ENCODE measurements at regions not wholly inside any gene's neighbourhood (a gene's known extent, or its start where the extent isn't known, plus 50 kb on each side); places are given as distances from the start of the nearest gene placed in this dataset.

DNA sequence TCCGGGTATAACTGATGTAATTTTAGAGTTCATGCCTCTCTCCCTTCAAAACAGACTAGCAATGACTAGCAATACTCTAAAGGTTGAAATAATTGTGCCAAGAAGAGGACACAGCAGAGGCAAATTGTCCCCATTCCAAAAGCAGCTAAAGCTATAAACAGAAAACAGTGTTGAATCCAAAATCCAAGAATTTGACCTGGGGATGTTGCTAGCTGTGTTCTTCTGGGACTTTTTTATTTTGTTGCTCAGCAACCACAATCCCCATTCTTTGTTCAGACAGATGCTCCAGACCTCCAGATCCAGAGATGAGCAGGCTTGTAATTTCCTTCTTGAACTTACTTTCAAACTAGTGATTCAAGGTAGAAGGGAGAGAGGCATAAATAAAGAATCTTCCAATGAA lies 191.5 kb downstream of the FOXB1 start:
- H3K4me1 ChIP-seq (ENCODE audit: control insufficient read depth, insufficient read depth, low read length), result no peaks in the 10 kb centered on the region
- ATAC-seq (no peak), FAIRE-seq (no peak), DNase-seq (ENCODE audit: low read depth, low spot score) (no peak)
- intact Hi-C loops (cut with micrococcal nuclease; ENCODE audit: unreplicated experiment) (no loop called here), in situ Hi-C loops (cut with MboI) (loop anchor here (25.0 kb wide), 1 partner anchor 283 kb away; no protein-coding TSS in a partner anchor)
- H3K9me3 ChIP-seq (replicated peaks; ENCODE audit: control insufficient read depth, insufficient read depth, low read length), result no peaks in the 10 kb centered on the region
- TF ChIP-seq HDGF (IDR thresholded peaks at IDR 0.05), result no peak
- no peak for TF ChIP-seq ASH2L (IDR thresholded peaks at IDR 0.05; ENCODE audit: borderline replicate concordance, low read depth)
- TF ChIP-seq TARDBP (IDR thresholded peaks at IDR 0.05; ENCODE audit: borderline replicate concordance), result no peak
- no peak for TF ChIP-seq KDM1A (IDR thresholded peaks at IDR 0.05; ENCODE audit: borderline replicate concordance)
- TF ChIP-seq BRCA1 (IDR thresholded peaks at IDR 0.05; ENCODE audit: low read depth, low read length), result no peak
- TF ChIP-seq MYB (IDR thresholded peaks at IDR 0.05; ENCODE audit: borderline replicate concordance, low read depth, low read length), result no peak
- no peak for TF ChIP-seq SUZ12 (IDR thresholded peaks at IDR 0.05; ENCODE audit: unreplicated experiment)
- no peak for TF ChIP-seq POU2F2 (IDR thresholded peaks at IDR 0.05; ENCODE audit: borderline replicate concordance, low read depth, low read length)
- TF ChIP-seq TCF7 (IDR thresholded peaks at IDR 0.05; ENCODE audit: borderline replicate concordance), result no peak
- H3K4me2 ChIP-seq (ENCODE audit: control insufficient read depth, insufficient read depth), result no peak overlapping the region
- no peaks in the 10 kb centered on the region; the same call in 1 of the 2 replicates for H4K20me1 ChIP-seq (ENCODE audit: control insufficient read depth, insufficient read depth)
- RAD21 ChIA-PET (ENCODE audit: unreplicated experiment), result no interaction called here
- H3K36me3 ChIP-seq (ENCODE audit: control insufficient read depth in 2 of 2, insufficient read depth in 2 of 2, low read length in 1 of 2), result no peaks in the 10 kb centered on the region
- WGBS (ENCODE audit: insufficient coverage, insufficient replicate concordance, low lambda C conversion rate, missing lambda C conversion rate), result 0% methylated on average over 1 of the region's 1 CpG
- H3K27ac ChIP-seq (ENCODE audit: control insufficient read depth, insufficient read depth), result no peak overlapping the region
- no TSS peak for BruUV-seq (replicated peaks)
- H3K9ac ChIP-seq (ENCODE audit: control insufficient read depth, insufficient read depth, low read length), result no peak overlapping the region
- H3K27me3 ChIP-seq (replicated peaks in 1 of 2; ENCODE audit: control insufficient read depth in 2 of 2, insufficient read depth in 2 of 2, low read length in 1 of 2), result peaks cover 0 to 3% of the 10 kb centered on the region in 2 experiments; a peak in 1 of 4 replicates
- no peak overlapping the region for H3K4me3 ChIP-seq
- SMC1A ChIA-PET (ENCODE audit: uncharacterized antibody, unreplicated experiment), result no interaction called here
- POLR2A ChIA-PET, result no interaction called here
- CTCF ChIA-PET, result no interaction called here
- H3K79me2 ChIP-seq (ENCODE audit: control insufficient read depth, insufficient read depth, low read length), result no peaks in the 10 kb centered on the region
- H2AFZ ChIP-seq (ENCODE audit: control insufficient read depth, low read depth, low read length), result no peak overlapping the region

Data from GM12878 (cell line).